Endothelial cell of umbilical vein (primary cell): ENCODE measurements at regions not wholly inside any gene's neighbourhood (a gene's known extent, or its start where the extent isn't known, plus 50 kb on each side); places are given as distances from the start of the nearest gene placed in this dataset.

Source experiments
- BruUV-seq: library from RNA; stranded (reverse); fragments of 400-500 nt; replicated peaks from 2 replicates; lab custom pipeline; 2021; lab: Mats Ljungman, UMichigan
- CTCF ChIA-PET: fragments of 300-600, 350-600 bp; sonication (Branson Sonifier 250); formaldehyde crosslinking; loops from one replicate; lab custom pipeline; 2021; ENCODE audit warnings: antibody characterized with exemption, inconsistent platforms; lab: Charles Lee
- POLR2A ChIA-PET: fragments of 300-600, 350-600 bp; sonication (Branson Sonifier 250); formaldehyde crosslinking; loops from one replicate; lab custom pipeline; 2021; ENCODE audit warnings: antibody characterized with exemption, inconsistent platforms; lab: Charles Lee
- DNase-seq: peaks from one replicate; pipeline ENCODE4 v3.0.0-alpha.2; 2011; ENCODE audit warnings: low read depth, low spot score
- FAIRE-seq: peaks from 2 replicates; lab custom pipeline; 2011; peaks lifted over from hg19 to GRCh38; lab: Jason Lieb, UNC
- H2AFZ ChIP-seq: 2 replicates; pipeline ENCODE4 v1.6.0; 2012; ENCODE audit warnings: low read depth, low read length, control low read depth, inconsistent platforms
- H3K27ac ChIP-seq: 2 replicates; pipeline ENCODE4 v1.5.1; 2011; ENCODE audit warnings: low read depth, mild to moderate bottlenecking, control low read depth, low read length, moderate library complexity; ENCODE audit not compliant: insufficient read depth
- H3K27me3 ChIP-seq, 2 experiments: 2 replicates each; pipeline versions ENCODE4 v1.6.0 to v1.6.1; 2011; ENCODE audit warnings: low read length in 2 of 2, mixed read lengths in 1 of 2; ENCODE audit not compliant: control insufficient read depth in 2 of 2, insufficient read depth in 2 of 2
- H3K36me3 ChIP-seq, 2 experiments: 2 replicates in 1 of 2; 3 replicates in 1 of 2; pipeline ENCODE4 v1.5.1; 2011; ENCODE audit warnings: low read length in 2 of 2, mild to moderate bottlenecking in 1 of 2, moderate library complexity in 1 of 2; ENCODE audit not compliant: control insufficient read depth in 2 of 2, insufficient read depth in 2 of 2; ENCODE audit errors: extremely low read depth in 1 of 2
- H3K4me1 ChIP-seq: 3 replicates; pipeline ENCODE4 v1.5.1; 2011; ENCODE audit warnings: mild to moderate bottlenecking, low read length; ENCODE audit not compliant: control insufficient read depth, insufficient read depth; ENCODE audit errors: extremely low read depth
- H3K4me2 ChIP-seq: 2 replicates; pipeline ENCODE4 v1.6.1; 2011; ENCODE audit warnings: low read length, control low read depth, mixed read lengths; ENCODE audit not compliant: insufficient read depth
- H3K4me3 ChIP-seq, 3 experiments: fragments of 200-600 bp in 1 of 3; sonication (generic), shearing (Covaris generic) in 1 of 3; replicated peaks in 1 of 3; 2 replicates each; pipeline ENCODE4 v1.5.1; 2011 to 2016; ENCODE audit warnings: control low read depth in 3 of 3, low read length in 3 of 3, mild to moderate bottlenecking in 2 of 3, inconsistent platforms in 1 of 3, low read depth in 1 of 3, moderate library complexity in 1 of 3; ENCODE audit not compliant: insufficient read depth in 1 of 3
- H3K79me2 ChIP-seq: 2 replicates; pipeline ENCODE4 v1.6.0; 2012; ENCODE audit warnings: low read length, inconsistent platforms; ENCODE audit not compliant: control insufficient read depth, insufficient read depth
- H3K9ac ChIP-seq: replicated peaks from 2 replicates; pipeline ENCODE3; 2011; ENCODE audit warnings: low read length, control low read depth; ENCODE audit not compliant: insufficient read depth; ENCODE audit errors: extremely low read depth
- H3K9me1 ChIP-seq: replicated peaks from 3 replicates; pipeline ENCODE4 v1.6.0; 2011; ENCODE audit warnings: mild to moderate bottlenecking, low read length; ENCODE audit not compliant: control insufficient read depth, insufficient read depth; ENCODE audit errors: extremely low read depth
- H3K9me3 ChIP-seq: replicated peaks from 2 replicates; pipeline ENCODE4 v1.5.1; 2012; ENCODE audit warnings: low read length, inconsistent platforms; ENCODE audit not compliant: control insufficient read depth, insufficient read depth
- H4K20me1 ChIP-seq: replicated peaks from 2 replicates; pipeline ENCODE3; 2011; ENCODE audit warnings: mild to moderate bottlenecking, low read length; ENCODE audit not compliant: control insufficient read depth, insufficient read depth; ENCODE audit errors: extremely low read depth
- EZH2 ChIP-seq: IDR thresholded peaks from 2 replicates; pipeline ENCODE4 v1.6.1; 2012; ENCODE audit warnings: borderline replicate concordance, low read depth, mild to moderate bottlenecking, moderate library complexity, low read length, inconsistent platforms; ENCODE audit not compliant: severe bottlenecking
- FOS ChIP-seq: IDR thresholded peaks from 2 replicates; pipeline ENCODE4 v1.6.1; 2011; ENCODE audit warnings: mild to moderate bottlenecking, low read length, moderate library complexity, borderline replicate concordance; ENCODE audit not compliant: insufficient read depth
- GATA2 ChIP-seq: IDR thresholded peaks from 2 replicates; pipeline ENCODE4 v1.7.0; 2011; ENCODE audit warnings: low read depth, mild to moderate bottlenecking, moderate library complexity, mixed read lengths, low read length; ENCODE audit not compliant: insufficient read length, insufficient read depth
- JUN ChIP-seq: IDR thresholded peaks from 2 replicates; pipeline ENCODE4 v1.6.1; 2011; ENCODE audit warnings: borderline replicate concordance, low read depth; ENCODE audit not compliant: insufficient read length, insufficient read depth
- MYC ChIP-seq: IDR thresholded peaks from one replicate; pipeline ENCODE4 v1.6.1; 2011; ENCODE audit warnings: mild to moderate bottlenecking, low read depth, low read length
- POLR2A ChIP-seq: IDR thresholded peaks from 2 replicates; pipeline ENCODE4 v1.6.1; 2012; ENCODE audit warnings: low read depth, mild to moderate bottlenecking, control low read depth, low read length
- POLR2AphosphoS5 ChIP-seq: IDR thresholded peaks from 2 replicates; pipeline ENCODE4 v1.6.1; 2012; ENCODE audit warnings: low read depth, mild to moderate bottlenecking, control low read depth, low read length, moderate library complexity; ENCODE audit not compliant: insufficient read depth
- dilution Hi-C: fragments of 300-500 bp; cut with MboI; formaldehyde crosslinking; loops from one replicate; pipeline ENCODE4 v1.15.0; 2019; ENCODE audit warnings: low sequenced_read_pairs; ENCODE audit not compliant: extremely low pct_ligation_motif_present
- intact Hi-C: fragments of 100-400 bp; cut with micrococcal nuclease; formaldehyde crosslinking; loops from one replicate; pipeline ENCODE4 v1.10.0; 2022
- TF ChIP-seq, protein P1 (sequence below): IDR thresholded peaks from 2 replicates; pipeline ENCODE4 v1.6.1; 2011; ENCODE audit not compliant: insufficient read depth, insufficient read length
- TF ChIP-seq, protein P2 (sequence below), 2 donors: IDR thresholded peaks; 1 replicate in 1 of 2; 2 replicates in 1 of 2; pipeline ENCODE4 v1.5.1; 2011; ENCODE audit warnings: low read length in 2 of 2, mild to moderate bottlenecking in 2 of 2, moderate library complexity in 2 of 2, control low read depth in 1 of 2, inconsistent platforms in 1 of 2, low read depth in 1 of 2; ENCODE audit not compliant: insufficient read depth in 1 of 2; ENCODE audit errors: extremely low read depth in 1 of 2

- H3K4me3 ChIP-seq, result no peak overlapping the region
- dilution Hi-C loops (no loop called here), intact Hi-C loops (no loop called here)
- POLR2A ChIA-PET, result no interaction called here
- H2AFZ ChIP-seq, result no peak overlapping the region
- TF ChIP-seq, protein P1, sequence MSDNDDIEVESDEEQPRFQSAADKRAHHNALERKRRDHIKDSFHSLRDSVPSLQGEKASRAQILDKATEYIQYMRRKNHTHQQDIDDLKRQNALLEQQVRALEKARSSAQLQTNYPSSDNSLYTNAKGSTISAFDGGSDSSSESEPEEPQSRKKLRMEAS, result no peak
- TF ChIP-seq JUN (no peak), POLR2A (no peak), EZH2 (no peak), FOS (no peak), POLR2AphosphoS5 (no peak), GATA2 (no peak), MYC (no peak)
- TF ChIP-seq, protein P2, sequence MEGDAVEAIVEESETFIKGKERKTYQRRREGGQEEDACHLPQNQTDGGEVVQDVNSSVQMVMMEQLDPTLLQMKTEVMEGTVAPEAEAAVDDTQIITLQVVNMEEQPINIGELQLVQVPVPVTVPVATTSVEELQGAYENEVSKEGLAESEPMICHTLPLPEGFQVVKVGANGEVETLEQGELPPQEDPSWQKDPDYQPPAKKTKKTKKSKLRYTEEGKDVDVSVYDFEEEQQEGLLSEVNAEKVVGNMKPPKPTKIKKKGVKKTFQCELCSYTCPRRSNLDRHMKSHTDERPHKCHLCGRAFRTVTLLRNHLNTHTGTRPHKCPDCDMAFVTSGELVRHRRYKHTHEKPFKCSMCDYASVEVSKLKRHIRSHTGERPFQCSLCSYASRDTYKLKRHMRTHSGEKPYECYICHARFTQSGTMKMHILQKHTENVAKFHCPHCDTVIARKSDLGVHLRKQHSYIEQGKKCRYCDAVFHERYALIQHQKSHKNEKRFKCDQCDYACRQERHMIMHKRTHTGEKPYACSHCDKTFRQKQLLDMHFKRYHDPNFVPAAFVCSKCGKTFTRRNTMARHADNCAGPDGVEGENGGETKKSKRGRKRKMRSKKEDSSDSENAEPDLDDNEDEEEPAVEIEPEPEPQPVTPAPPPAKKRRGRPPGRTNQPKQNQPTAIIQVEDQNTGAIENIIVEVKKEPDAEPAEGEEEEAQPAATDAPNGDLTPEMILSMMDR (IDR thresholded peaks at IDR 0.05; ENCODE audit: extremely low read depth in 1 of 2, insufficient read depth in 1 of 2, low read depth in 1 of 2, low read length in 2 of 2), result no peak
- FAIRE-seq (no peak), DNase-seq (no peak)
- no peaks in the 10 kb centered on the region for H3K36me3 ChIP-seq
- H3K9me1 ChIP-seq, result no peaks in the 10 kb centered on the region
- H3K4me2 ChIP-seq, result no peak overlapping the region
- H3K4me1 ChIP-seq, result no peaks in the 10 kb centered on the region
- CTCF ChIA-PET, result no interaction called here
- H3K79me2 ChIP-seq, result no peaks in the 10 kb centered on the region
- no peak overlapping the region for H3K27ac ChIP-seq
- H3K9ac ChIP-seq, result no peak overlapping the region
- no peaks in the 10 kb centered on the region for H3K9me3 ChIP-seq
- no peaks in the 10 kb centered on the region for H3K27me3 ChIP-seq
- H4K20me1 ChIP-seq, result no peaks in the 10 kb centered on the region
- BruUV-seq, result no TSS peak
These were observed 239.4 kb upstream of the CAMK1G start for GRCh38 chr1:209344156-209344555.
